IPS-NIHi7 (cell line): ENCODE measurements at regions not wholly inside any gene's neighbourhood (a gene's known extent, or its start where the extent isn't known, plus 50 kb on each side); places are given as distances from the start of the nearest gene placed in this dataset.

ENCODE experiments used
- DNase-seq: peaks from one replicate; pipeline ENCODE4 v3.0.0; 2012; ENCODE audit warnings: mixed read lengths; ENCODE audit errors: extremely low spot score

- DNase-seq, result no peak
These were observed 376.1 kb downstream of the ZIC4 start for GRCh38 chr3:147030274-147030673.

- no peak for DNase-seq
These were observed 391.0 kb downstream of the ZIC4 start for GRCh38 chr3:147015334-147015733.

- no peak for DNase-seq
These were observed 397.5 kb downstream of the ZIC4 start for GRCh38 chr3:147008886-147009285.

- DNase-seq, result no peak
These were observed 397.9 kb downstream of the ZIC4 start for GRCh38 chr3:147008458-147008857.

- DNase-seq, result no peak
These were observed 398.6 kb downstream of the ZIC4 start for GRCh38 chr3:147007736-147008245.

GRCh38 chr3:147002721-147003120 is 397.6 kb upstream of the PLSCR5 start:
- DNase-seq, result no peak

GRCh38 chr3:147000274-147000673 is 395.1 kb upstream of the PLSCR5 start:
- no peak for DNase-seq

- no peak for DNase-seq
These were observed 386.8 kb upstream of the PLSCR5 start for GRCh38 chr3:146991907-146992306.

- no peak for DNase-seq
These were observed 370.3 kb upstream of the PLSCR5 start for GRCh38 chr3:146975476-146975875.

GRCh38 chr3:146975032-146975431 is 369.9 kb upstream of the PLSCR5 start:
- DNase-seq, result no peak

GRCh38 chr3:146974001-146974400 is 368.9 kb upstream of the PLSCR5 start:
- DNase-seq, result no peak

GRCh38 chr3:146972726-146973125 is 367.6 kb upstream of the PLSCR5 start:
- no peak for DNase-seq

- DNase-seq, result no peak
These were observed 365.1 kb upstream of the PLSCR5 start for GRCh38 chr3:146970236-146970635.

- no peak for DNase-seq
These were observed 364.2 kb upstream of the PLSCR5 start for GRCh38 chr3:146969356-146969755.

GRCh38 chr3:146968204-146968651 is 363.1 kb upstream of the PLSCR5 start:
- DNase-seq, result peak; percentile 13

GRCh38 chr3:146967783-146968182 is 362.6 kb upstream of the PLSCR5 start:
- DNase-seq, result no peak

- DNase-seq, result peak; percentile 16
These were observed 361.0 kb upstream of the PLSCR5 start for GRCh38 chr3:146966124-146966523.

- DNase-seq, result no peak
These were observed 348.4 kb upstream of the PLSCR5 start for GRCh38 chr3:146953511-146953981.

GRCh38 chr3:146948985-146949384 is 343.8 kb upstream of the PLSCR5 start:
- DNase-seq, result no peak

GRCh38 chr3:146948186-146948585 is 343.0 kb upstream of the PLSCR5 start:
- DNase-seq, result no peak

- no peak for DNase-seq
These were observed 324.6 kb upstream of the PLSCR5 start for GRCh38 chr3:146929696-146930095.

- DNase-seq, result peak; percentile 20
These were observed 323.4 kb upstream of the PLSCR5 start for GRCh38 chr3:146928421-146929059.

- DNase-seq, result no peak
These were observed 316.5 kb upstream of the PLSCR5 start for GRCh38 chr3:146921693-146922092.

- DNase-seq, result no peak
These were observed 309.3 kb upstream of the PLSCR5 start for GRCh38 chr3:146914409-146914808.
